Esophagus muscularis mucosa (tissue), 3 donors: ENCODE measurements at regions not wholly inside any gene's neighbourhood (a gene's known extent, or its start where the extent isn't known, plus 50 kb on each side); places are given as distances from the start of the nearest gene placed in this dataset.

Experiments
- POLR2A ChIP-seq: fragments of 450-650 bp; IDR thresholded peaks from one replicate; pipeline ENCODE4 v1.6.1; 2017; ENCODE audit warnings: antibody characterized with exemption, moderate library complexity, mild to moderate bottlenecking, low read depth
- POLR2AphosphoS5 ChIP-seq, 2 donors: sonication (generic); formaldehyde crosslinking; IDR thresholded peaks; one replicate each; pipeline ENCODE4 v1.6.1; 2017; ENCODE audit warnings: antibody characterized with exemption in 2 of 2
- TF ChIP-seq, protein P1 (sequence below), 3 experiments: fragments of 200-600 bp in 2 of 3; fragments of 450-650 bp in 1 of 3; sonication (generic) in 2 of 3; IDR thresholded peaks; one replicate each; pipeline ENCODE4 v1.5.1; 2017 to 2019; ENCODE audit warnings: antibody characterized with exemption in 3 of 3, mild to moderate bottlenecking in 2 of 3, moderate library complexity in 1 of 3

DNA sequence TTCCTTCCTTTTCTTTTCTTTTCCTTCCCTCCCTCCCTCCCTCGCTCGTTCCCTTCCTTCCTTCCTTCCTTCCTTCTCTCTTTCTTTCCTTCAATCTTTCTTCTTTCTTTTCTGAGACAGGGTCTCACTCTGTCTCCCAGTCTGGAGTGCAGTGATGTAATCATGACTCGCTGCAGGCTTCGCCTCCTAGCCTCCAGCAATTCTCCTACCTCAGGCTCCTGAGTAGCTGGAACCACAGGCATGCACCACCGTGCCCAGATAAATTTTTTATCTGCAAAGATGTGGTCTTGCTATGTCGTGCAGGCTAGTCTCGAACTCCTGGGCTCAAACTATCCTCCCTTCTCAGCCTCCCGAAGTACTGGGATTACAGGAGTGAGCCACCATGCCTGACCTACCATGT, 81.4 kb downstream of the SPATA31C2 start:
- TF ChIP-seq, protein P1, sequence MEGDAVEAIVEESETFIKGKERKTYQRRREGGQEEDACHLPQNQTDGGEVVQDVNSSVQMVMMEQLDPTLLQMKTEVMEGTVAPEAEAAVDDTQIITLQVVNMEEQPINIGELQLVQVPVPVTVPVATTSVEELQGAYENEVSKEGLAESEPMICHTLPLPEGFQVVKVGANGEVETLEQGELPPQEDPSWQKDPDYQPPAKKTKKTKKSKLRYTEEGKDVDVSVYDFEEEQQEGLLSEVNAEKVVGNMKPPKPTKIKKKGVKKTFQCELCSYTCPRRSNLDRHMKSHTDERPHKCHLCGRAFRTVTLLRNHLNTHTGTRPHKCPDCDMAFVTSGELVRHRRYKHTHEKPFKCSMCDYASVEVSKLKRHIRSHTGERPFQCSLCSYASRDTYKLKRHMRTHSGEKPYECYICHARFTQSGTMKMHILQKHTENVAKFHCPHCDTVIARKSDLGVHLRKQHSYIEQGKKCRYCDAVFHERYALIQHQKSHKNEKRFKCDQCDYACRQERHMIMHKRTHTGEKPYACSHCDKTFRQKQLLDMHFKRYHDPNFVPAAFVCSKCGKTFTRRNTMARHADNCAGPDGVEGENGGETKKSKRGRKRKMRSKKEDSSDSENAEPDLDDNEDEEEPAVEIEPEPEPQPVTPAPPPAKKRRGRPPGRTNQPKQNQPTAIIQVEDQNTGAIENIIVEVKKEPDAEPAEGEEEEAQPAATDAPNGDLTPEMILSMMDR (IDR thresholded peaks at IDR 0.05) = no peak
- no peak for TF ChIP-seq POLR2A
- no peak for TF ChIP-seq POLR2AphosphoS5 (IDR thresholded peaks at IDR 0.05)
